Activated naive CD4-positive, alpha-beta T cell treated with anti-CD3 and anti-CD28 coated beads for 36 hours (primary cell): ENCODE measurements at regions not wholly inside any gene's neighbourhood (a gene's known extent, or its start where the extent isn't known, plus 50 kb on each side); places are given as distances from the start of the nearest gene placed in this dataset.

Source experiments
- CTCF ChIA-PET: fragments of 350-600 bp; sonication (Branson Sonifier 250); formaldehyde crosslinking; loops from one replicate; lab custom pipeline; 2021; ENCODE audit warnings: antibody characterized with exemption; lab: Charles Lee
- DNase-seq: peaks from one replicate; pipeline ENCODE4 v3.0.0-alpha.2; 2020
- H3K27ac Mint-ChIP-seq: one replicate; pipeline ENCODE4 v1.8.0; 2021; ENCODE audit warnings: mild to moderate bottlenecking, mixed read lengths
- H3K27me3 Mint-ChIP-seq: one replicate; pipeline ENCODE4 v1.8.0; 2021; ENCODE audit warnings: low read depth, mixed read lengths
- H3K36me3 Mint-ChIP-seq: one replicate; pipeline ENCODE4 v1.8.0; 2021; ENCODE audit warnings: low read depth, mixed read lengths
- H3K4me1 Mint-ChIP-seq: one replicate; pipeline ENCODE4 v1.8.0; 2021; ENCODE audit warnings: low read depth, mixed read lengths
- H3K4me3 Mint-ChIP-seq: one replicate; pipeline ENCODE4 v1.8.0; 2021; ENCODE audit warnings: mild to moderate bottlenecking, moderate library complexity, mixed read lengths
- H3K9me3 Mint-ChIP-seq: one replicate; pipeline ENCODE4 v1.8.0; 2021; ENCODE audit warnings: mixed read lengths
- intact Hi-C: fragments of 100-400 bp; cut with micrococcal nuclease; formaldehyde crosslinking; loops from one replicate; pipeline ENCODE4 v1.15.1; 2023

- no peak overlapping the region for H3K27ac Mint-ChIP-seq
- no peaks in the 10 kb centered on the region for H3K36me3 Mint-ChIP-seq
- peaks cover 9% of the 10 kb centered on the region for H3K4me1 Mint-ChIP-seq
- H3K27me3 Mint-ChIP-seq = peaks cover 21% of the 10 kb centered on the region
- no peak for DNase-seq
- intact Hi-C loops = no loop called here
- H3K9me3 Mint-ChIP-seq = no peaks in the 10 kb centered on the region
- CTCF ChIA-PET = no interaction called here
- no peak overlapping the region for H3K4me3 Mint-ChIP-seq
Observed at GRCh38 chr3:194005930-194006501, 129.9 kb upstream of the HES1 start.

- peaks cover 5% of the 10 kb centered on the region for H3K4me1 Mint-ChIP-seq
- no peak overlapping the region for H3K27ac Mint-ChIP-seq
- CTCF ChIA-PET = no interaction called here
- H3K36me3 Mint-ChIP-seq = no peaks in the 10 kb centered on the region
- no peaks in the 10 kb centered on the region for H3K9me3 Mint-ChIP-seq
- no peak for DNase-seq
- no peak overlapping the region for H3K4me3 Mint-ChIP-seq
- peaks cover 11% of the 10 kb centered on the region for H3K27me3 Mint-ChIP-seq
- intact Hi-C loops = no loop called here
Observed at GRCh38 chr3:194007592-194008337, 128.2 kb upstream of the HES1 start.

GRCh38 chr3:194009019-194009418 is 126.9 kb upstream of the HES1 start:
- H3K9me3 Mint-ChIP-seq = no peaks in the 10 kb centered on the region

GRCh38 chr3:194009892-194010533 is 125.9 kb upstream of the HES1 start:
- no peaks in the 10 kb centered on the region for H3K9me3 Mint-ChIP-seq
- intact Hi-C loops = no loop called here
- CTCF ChIA-PET = no interaction called here
- H3K27ac Mint-ChIP-seq = no peak overlapping the region
- DNase-seq = no peak
- H3K4me3 Mint-ChIP-seq = no peak overlapping the region
- no peaks in the 10 kb centered on the region for H3K36me3 Mint-ChIP-seq
- no peaks in the 10 kb centered on the region for H3K4me1 Mint-ChIP-seq
- H3K27me3 Mint-ChIP-seq = no peaks in the 10 kb centered on the region

More at GRCh38 chr3:194009019-194009418, 126.9 kb upstream of the HES1 start:
- no peak overlapping the region for H3K27ac Mint-ChIP-seq
- intact Hi-C loops = no loop called here
- CTCF ChIA-PET = no interaction called here
- H3K4me3 Mint-ChIP-seq = no peak overlapping the region
- DNase-seq = no peak
- H3K4me1 Mint-ChIP-seq = no peaks in the 10 kb centered on the region
- H3K27me3 Mint-ChIP-seq = peaks cover 2% of the 10 kb centered on the region
- H3K36me3 Mint-ChIP-seq = no peaks in the 10 kb centered on the region

GRCh38 chr3:194011807-194012206 is 124.1 kb upstream of the HES1 start:
- intact Hi-C loops = no loop called here
- no peaks in the 10 kb centered on the region for H3K9me3 Mint-ChIP-seq
- no peak overlapping the region for H3K4me3 Mint-ChIP-seq
- no peak for DNase-seq
- H3K27ac Mint-ChIP-seq = no peak overlapping the region
- no peaks in the 10 kb centered on the region for H3K27me3 Mint-ChIP-seq
- no peaks in the 10 kb centered on the region for H3K4me1 Mint-ChIP-seq
- CTCF ChIA-PET = no interaction called here
- no peaks in the 10 kb centered on the region for H3K36me3 Mint-ChIP-seq

- DNase-seq = no peak
- Mint-ChIP-seq H3K9me3 (no peaks in the 10 kb centered on the region), H3K4me3 (no peak overlapping the region), H3K27ac (no peak overlapping the region), H3K27me3 (no peaks in the 10 kb centered on the region), H3K4me1 (no peaks in the 10 kb centered on the region), H3K36me3 (no peaks in the 10 kb centered on the region)
- intact Hi-C loops = no loop called here
- CTCF ChIA-PET = no interaction called here
Observed at GRCh38 chr3:194013928-194014327, 122.0 kb upstream of the HES1 start.

- CTCF ChIA-PET = no interaction called here
- Mint-ChIP-seq H3K4me3 (no peak overlapping the region), H3K27ac (no peak overlapping the region), H3K4me1 (no peaks in the 10 kb centered on the region), H3K9me3 (no peaks in the 10 kb centered on the region), H3K27me3 (no peaks in the 10 kb centered on the region), H3K36me3 (no peaks in the 10 kb centered on the region)
- intact Hi-C loops = no loop called here
- DNase-seq = no peak
Observed at GRCh38 chr3:194014756-194015155, 121.2 kb upstream of the HES1 start.

GRCh38 chr3:194019398-194020165 is 116.4 kb upstream of the HES1 start:
- no peaks in the 10 kb centered on the region for H3K9me3 Mint-ChIP-seq
- no peak overlapping the region for H3K27ac Mint-ChIP-seq
- no peaks in the 10 kb centered on the region for H3K27me3 Mint-ChIP-seq
- intact Hi-C loops = no loop called here
- CTCF ChIA-PET = interaction anchor here (0.5 kb wide), 1 partner anchor 27 kb away, joined by 4 read pairs; no protein-coding TSS in a partner anchor
- no peak for DNase-seq
- no peak overlapping the region for H3K4me3 Mint-ChIP-seq
- peaks cover 4% of the 10 kb centered on the region for H3K4me1 Mint-ChIP-seq
- no peaks in the 10 kb centered on the region for H3K36me3 Mint-ChIP-seq

GRCh38 chr3:194022052-194022451 is 113.9 kb upstream of the HES1 start:
- H3K27ac Mint-ChIP-seq = no peak overlapping the region
- peaks cover 8% of the 10 kb centered on the region for H3K4me1 Mint-ChIP-seq
- H3K36me3 Mint-ChIP-seq = no peaks in the 10 kb centered on the region
- no peak overlapping the region for H3K4me3 Mint-ChIP-seq
- no peaks in the 10 kb centered on the region for H3K9me3 Mint-ChIP-seq
- H3K27me3 Mint-ChIP-seq = no peaks in the 10 kb centered on the region
- intact Hi-C loops = no loop called here
- no peak for DNase-seq
- CTCF ChIA-PET = no interaction called here

- no peaks in the 10 kb centered on the region for H3K9me3 Mint-ChIP-seq
- H3K27ac Mint-ChIP-seq = no peak overlapping the region
- no peaks in the 10 kb centered on the region for H3K27me3 Mint-ChIP-seq
- no peak for DNase-seq
- intact Hi-C loops = no loop called here
- no peak overlapping the region for H3K4me3 Mint-ChIP-seq
- H3K36me3 Mint-ChIP-seq = no peaks in the 10 kb centered on the region
- H3K4me1 Mint-ChIP-seq = peaks cover 8% of the 10 kb centered on the region
- CTCF ChIA-PET = no interaction called here
Observed at GRCh38 chr3:194022816-194023215, 113.1 kb upstream of the HES1 start.

GRCh38 chr3:194023501-194024280 is 112.3 kb upstream of the HES1 start:
- no peak overlapping the region for H3K4me3 Mint-ChIP-seq
- CTCF ChIA-PET = no interaction called here

GRCh38 chr3:194025119-194025518 is 110.8 kb upstream of the HES1 start:
- CTCF ChIA-PET = no interaction called here
- DNase-seq = no peak

More at GRCh38 chr3:194023501-194024280, 112.3 kb upstream of the HES1 start:
- H3K36me3 Mint-ChIP-seq = no peaks in the 10 kb centered on the region
- no peak overlapping the region for H3K27ac Mint-ChIP-seq
- H3K4me1 Mint-ChIP-seq = peaks cover 8% of the 10 kb centered on the region
- no peaks in the 10 kb centered on the region for H3K27me3 Mint-ChIP-seq
- intact Hi-C loops = no loop called here
- no peaks in the 10 kb centered on the region for H3K9me3 Mint-ChIP-seq
- peak; percentile 36 for DNase-seq

More at GRCh38 chr3:194025119-194025518, 110.8 kb upstream of the HES1 start:
- no peaks in the 10 kb centered on the region for H3K9me3 Mint-ChIP-seq
- intact Hi-C loops = no loop called here
- no peaks in the 10 kb centered on the region for H3K27me3 Mint-ChIP-seq
- peaks cover 8% of the 10 kb centered on the region for H3K4me1 Mint-ChIP-seq
- no peak overlapping the region for H3K4me3 Mint-ChIP-seq
- no peaks in the 10 kb centered on the region for H3K36me3 Mint-ChIP-seq
- no peak overlapping the region for H3K27ac Mint-ChIP-seq
